Lower leg skin (tissue), 3 donors: ENCODE measurements at regions not wholly inside any gene's neighbourhood (a gene's known extent, or its start where the extent isn't known, plus 50 kb on each side); places are given as distances from the start of the nearest gene placed in this dataset.

Experiments used
- POLR2A ChIP-seq, 2 donors: fragments of 450-650 bp; IDR thresholded peaks; one replicate each; pipeline ENCODE4 v1.6.1; 2016 to 2017; ENCODE audit warnings: antibody characterized with exemption in 2 of 2, mild to moderate bottlenecking in 1 of 2, moderate library complexity in 1 of 2
- TF ChIP-seq, protein P1 (sequence below), 3 donors: fragments of 450-650 bp; IDR thresholded peaks; one replicate each; pipeline ENCODE4 v1.5.1; 2016; ENCODE audit warnings: antibody characterized with exemption in 3 of 3, mild to moderate bottlenecking in 3 of 3, moderate library complexity in 2 of 3

DNA sequence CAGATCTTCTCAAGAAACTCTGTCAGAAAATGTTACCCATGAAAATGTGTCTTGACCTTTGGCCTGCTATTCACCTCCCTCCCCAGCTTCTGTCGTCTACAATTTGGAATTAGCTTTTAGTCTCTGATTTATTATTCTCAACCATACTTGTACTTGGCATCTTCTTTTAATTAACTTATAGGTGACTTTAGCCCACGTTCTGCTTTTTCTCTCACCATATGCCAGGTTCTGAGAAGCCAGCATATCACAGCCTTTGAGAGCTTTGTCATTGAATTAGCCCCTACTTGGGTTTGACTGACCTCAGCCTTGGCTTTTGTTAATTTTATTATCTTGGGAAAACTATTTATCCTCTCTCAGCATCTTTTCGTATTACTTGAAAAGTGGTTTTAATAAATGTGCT lies 355.9 kb downstream of the OXSM start:
- TF ChIP-seq, protein P1, sequence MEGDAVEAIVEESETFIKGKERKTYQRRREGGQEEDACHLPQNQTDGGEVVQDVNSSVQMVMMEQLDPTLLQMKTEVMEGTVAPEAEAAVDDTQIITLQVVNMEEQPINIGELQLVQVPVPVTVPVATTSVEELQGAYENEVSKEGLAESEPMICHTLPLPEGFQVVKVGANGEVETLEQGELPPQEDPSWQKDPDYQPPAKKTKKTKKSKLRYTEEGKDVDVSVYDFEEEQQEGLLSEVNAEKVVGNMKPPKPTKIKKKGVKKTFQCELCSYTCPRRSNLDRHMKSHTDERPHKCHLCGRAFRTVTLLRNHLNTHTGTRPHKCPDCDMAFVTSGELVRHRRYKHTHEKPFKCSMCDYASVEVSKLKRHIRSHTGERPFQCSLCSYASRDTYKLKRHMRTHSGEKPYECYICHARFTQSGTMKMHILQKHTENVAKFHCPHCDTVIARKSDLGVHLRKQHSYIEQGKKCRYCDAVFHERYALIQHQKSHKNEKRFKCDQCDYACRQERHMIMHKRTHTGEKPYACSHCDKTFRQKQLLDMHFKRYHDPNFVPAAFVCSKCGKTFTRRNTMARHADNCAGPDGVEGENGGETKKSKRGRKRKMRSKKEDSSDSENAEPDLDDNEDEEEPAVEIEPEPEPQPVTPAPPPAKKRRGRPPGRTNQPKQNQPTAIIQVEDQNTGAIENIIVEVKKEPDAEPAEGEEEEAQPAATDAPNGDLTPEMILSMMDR (IDR thresholded peaks at IDR 0.05) = no peak
- no peak for TF ChIP-seq POLR2A (IDR thresholded peaks at IDR 0.05)
